NCI-H1694 treated with DMSO at 0.1 percent for 48 hours (cell line): ENCODE measurements at regions not wholly inside any gene's neighbourhood (a gene's known extent, or its start where the extent isn't known, plus 50 kb on each side); places are given as distances from the start of the nearest gene placed in this dataset.
"Not testable (repeated sequence)": the region's sequence is repeated elsewhere in the genome, so short reads cannot be mapped to it uniquely, and the experiment has no call there.

Source experiments
- DNase-seq: peaks from one replicate; lab custom pipeline; 2025; lab: John Stamatoyannopoulos, UW

- peak; percentile 2 for DNase-seq
Measured at GRCh38 chr11:12585861-12586260, 88.4 kb upstream of the TEAD1 start.

GRCh38 chr11:12587333-12587991 lies 86.8 kb upstream of the TEAD1 start:
- DNase-seq = no peak

- DNase-seq = no peak
Measured at GRCh38 chr11:12591706-12592105, 82.5 kb upstream of the TEAD1 start.

GRCh38 chr11:12592283-12592682 lies 81.9 kb upstream of the TEAD1 start:
- no peak for DNase-seq

- not testable (repeated sequence) for DNase-seq
Measured at GRCh38 chr11:12595089-12595847, 79.0 kb upstream of the TEAD1 start.

- DNase-seq = no peak
Measured at GRCh38 chr11:12598330-12599256, 75.6 kb upstream of the TEAD1 start.

GRCh38 chr11:12599408-12600143 lies 74.6 kb upstream of the TEAD1 start:
- no peak for DNase-seq

GRCh38 chr11:12600829-12601228 lies 73.4 kb upstream of the TEAD1 start:
- DNase-seq = no peak

DNA sequence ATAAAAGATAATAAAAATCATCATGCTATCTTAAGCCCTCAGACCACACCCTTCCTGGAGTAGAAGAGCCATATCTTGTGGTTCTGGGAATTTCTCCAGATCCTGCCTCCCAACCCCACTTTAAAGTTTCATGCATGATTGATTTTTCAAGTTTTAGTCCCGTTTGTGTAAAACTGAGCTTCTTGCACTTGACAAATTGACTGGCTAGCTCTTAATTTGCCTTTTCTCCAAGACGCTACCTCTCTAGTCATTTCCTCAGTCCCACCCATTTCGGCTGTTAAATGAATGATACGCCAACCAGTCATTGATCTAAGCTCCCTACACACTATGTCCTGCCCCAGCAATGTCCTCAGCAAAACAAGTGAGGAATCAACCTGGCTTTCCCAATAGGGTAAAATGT lies 71.8 kb upstream of the TEAD1 start:
- DNase-seq = no peak

DNA sequence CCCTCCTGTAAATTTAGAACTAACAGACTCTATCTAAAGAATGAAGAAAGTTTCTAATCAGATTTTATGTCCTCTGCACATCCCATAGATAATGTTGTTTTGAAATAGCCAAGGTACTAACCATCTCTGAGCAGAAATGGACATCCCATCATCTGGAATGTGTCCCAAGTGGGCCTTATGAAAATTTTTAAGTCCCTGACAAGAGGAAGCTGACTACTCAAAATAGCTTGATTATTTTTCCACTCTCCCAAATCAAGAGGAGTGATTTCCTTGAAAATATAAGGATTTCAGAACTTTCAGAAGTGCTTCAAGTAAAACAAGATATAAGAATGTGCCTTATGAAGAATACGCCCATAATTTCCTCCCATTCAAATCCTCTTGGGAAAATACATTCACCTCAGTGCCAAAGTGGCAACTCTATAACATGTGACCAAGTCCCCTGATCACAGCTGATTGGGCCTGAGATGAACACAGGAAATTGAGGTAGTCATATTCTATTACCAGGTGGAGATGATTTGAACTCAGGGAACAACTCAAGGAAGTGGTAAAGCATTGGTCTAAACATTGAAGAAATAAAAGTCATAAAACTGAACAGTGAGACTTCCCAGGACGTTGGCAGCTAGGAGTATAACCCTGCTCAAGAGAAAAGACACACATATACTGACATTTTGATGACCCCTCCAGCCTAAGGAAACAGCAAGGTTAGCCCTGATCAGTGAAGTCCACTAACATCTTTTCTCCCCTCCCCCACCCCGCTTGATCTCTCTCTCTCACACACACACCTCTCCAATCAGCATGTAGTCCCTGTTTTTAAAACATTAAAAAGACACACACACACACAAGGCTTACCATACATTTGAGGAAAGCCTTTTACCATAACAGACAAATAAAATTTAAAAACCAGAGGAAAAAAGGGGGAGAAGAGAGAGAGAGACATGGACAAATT lies 70.8 kb upstream of the TEAD1 start:
- DNase-seq = no peak

DNA sequence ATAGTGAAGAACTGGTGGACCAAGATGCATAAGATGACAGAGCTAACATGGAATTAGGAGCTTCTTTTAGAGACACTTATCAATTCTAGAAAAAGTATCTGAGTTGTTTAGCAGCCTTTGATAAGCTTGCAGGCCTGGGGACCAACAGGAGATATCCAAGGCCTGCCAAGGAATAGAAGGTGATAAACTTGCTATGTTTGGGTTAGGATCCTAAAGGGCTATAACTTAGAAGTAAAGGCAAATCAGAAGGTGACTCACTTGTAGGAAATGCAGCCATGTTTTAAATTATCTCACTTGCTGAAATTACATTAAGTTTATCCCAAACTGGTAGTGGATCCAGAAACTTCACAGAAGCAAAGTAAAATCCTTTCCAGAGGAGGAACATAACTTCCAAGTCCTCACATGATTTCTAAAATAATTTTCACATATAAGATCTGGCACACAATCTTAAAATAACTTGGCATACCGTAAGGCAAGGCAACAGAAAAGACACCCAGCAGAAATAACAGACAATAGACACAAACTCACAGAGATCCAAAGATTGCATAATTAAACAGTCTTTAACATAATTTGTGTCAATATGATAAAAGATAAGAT lies 69.6 kb upstream of the TEAD1 start:
- no peak for DNase-seq

- no peak for DNase-seq
Measured at GRCh38 chr11:12606597-12606996, 67.6 kb upstream of the TEAD1 start.

DNA sequence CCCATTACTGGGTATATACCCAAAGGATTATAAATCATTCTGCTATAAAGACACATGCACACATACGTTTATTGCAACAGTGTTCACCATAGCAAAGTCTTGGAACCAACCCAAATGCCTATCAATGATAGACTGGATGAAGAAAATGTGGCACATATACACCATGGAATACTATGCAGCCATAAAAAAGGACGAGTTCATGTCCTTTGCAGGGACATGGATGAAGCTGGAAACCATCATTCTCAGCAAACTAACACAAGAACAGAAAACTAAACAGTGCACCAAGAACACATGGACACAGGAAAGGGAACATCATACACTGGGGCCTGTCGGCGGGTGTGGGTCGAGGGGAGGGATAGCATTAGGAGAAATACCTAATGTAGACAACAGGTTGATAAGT lies 65.5 kb upstream of the TEAD1 start:
- DNase-seq = not testable (repeated sequence)

DNA sequence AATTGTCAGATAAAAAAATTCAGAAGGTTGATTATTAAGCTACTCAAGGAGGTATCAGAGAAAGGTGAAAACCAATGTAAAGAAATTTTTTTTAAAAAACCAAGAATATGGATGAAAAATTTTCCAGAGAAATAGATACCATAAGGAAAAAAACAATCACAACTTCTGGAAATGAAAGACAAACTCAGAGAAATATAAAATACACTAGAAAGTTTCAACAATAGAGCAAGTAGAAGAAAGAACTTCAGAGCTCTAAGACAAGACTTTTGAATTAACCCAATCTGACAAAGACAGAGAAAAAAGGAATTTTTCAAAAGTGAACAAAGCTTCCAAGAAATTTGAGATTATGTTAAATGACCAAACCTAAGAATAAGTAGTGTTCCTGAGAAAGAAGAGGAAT lies 62.9 kb upstream of the TEAD1 start:
- DNase-seq = no peak

- DNase-seq = no peak
Measured at GRCh38 chr11:12617632-12618031, 56.6 kb upstream of the TEAD1 start.

DNA sequence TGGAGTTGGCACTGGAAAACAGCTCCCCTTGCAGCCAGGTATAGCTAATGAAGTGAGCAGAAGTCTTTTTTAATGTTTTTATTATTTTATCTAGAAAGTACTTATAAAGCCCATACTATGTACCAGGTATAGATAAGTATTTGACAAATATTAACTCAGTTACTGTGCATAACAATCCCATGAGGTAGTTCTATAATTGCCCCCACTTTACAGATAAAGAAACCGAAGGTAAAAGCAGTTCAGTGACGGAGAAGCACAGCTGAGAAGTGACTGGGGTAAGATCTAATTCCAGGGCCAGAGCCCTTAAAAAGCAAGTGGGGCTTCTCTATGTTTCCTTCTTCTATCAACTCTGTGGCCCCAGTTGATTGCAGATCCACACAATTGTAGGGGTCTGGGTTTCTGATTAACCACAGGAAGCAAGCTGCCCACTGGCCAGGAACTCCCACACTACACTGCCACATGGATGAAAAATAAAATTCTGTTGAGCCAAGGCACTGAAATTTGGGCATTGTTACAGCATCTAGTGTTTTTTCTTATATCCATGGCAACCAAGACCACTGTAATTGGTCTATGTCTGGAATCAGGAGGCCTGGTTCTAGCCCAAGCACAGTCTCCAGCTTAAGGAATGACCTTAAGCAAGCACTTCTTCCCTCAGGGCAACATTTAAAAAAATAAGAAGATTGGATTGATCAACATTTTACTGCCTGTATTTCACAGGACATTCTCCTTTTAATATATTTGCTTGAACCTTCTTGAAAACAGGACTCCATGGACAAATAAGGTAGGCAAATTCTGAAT lies 55.3 kb upstream of the TEAD1 start:
- no peak for DNase-seq

GRCh38 chr11:12623869-12624268 lies 50.4 kb upstream of the TEAD1 start:
- no peak for DNase-seq
